Epidermal melanocyte (primary cell): ENCODE measurements at regions not wholly inside any gene's neighbourhood (a gene's known extent, or its start where the extent isn't known, plus 50 kb on each side); places are given as distances from the start of the nearest gene placed in this dataset.
"Not testable (repeated sequence)": the region's sequence is repeated elsewhere in the genome, so short reads cannot be mapped to it uniquely, and the experiment has no call there.

Experiments
- DNase-seq: peaks from one replicate; pipeline ENCODE4 v3.0.0; 2011; ENCODE audit warnings: low spot score; ENCODE audit not compliant: insufficient read length

DNA sequence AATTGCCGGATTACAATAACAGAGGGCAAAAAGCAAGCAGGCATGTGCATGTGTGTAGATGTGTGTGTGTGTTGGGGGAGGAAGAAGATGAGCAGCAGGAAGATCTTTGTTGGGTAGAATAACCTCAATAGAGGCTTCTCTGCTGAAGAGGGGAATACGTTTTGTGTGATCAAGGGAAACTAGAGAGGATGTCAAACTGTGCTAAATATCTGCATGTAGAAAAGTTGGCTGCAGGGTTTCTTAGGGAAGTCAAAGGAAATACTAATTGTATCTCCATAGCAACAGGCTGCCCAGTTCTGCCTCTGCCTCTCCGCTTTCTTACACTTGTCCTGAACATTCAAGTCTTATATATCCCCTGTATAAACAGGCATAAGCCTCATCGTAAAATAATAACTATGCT, 190.1 kb upstream of the RND3 start:
- no peak for DNase-seq

DNA sequence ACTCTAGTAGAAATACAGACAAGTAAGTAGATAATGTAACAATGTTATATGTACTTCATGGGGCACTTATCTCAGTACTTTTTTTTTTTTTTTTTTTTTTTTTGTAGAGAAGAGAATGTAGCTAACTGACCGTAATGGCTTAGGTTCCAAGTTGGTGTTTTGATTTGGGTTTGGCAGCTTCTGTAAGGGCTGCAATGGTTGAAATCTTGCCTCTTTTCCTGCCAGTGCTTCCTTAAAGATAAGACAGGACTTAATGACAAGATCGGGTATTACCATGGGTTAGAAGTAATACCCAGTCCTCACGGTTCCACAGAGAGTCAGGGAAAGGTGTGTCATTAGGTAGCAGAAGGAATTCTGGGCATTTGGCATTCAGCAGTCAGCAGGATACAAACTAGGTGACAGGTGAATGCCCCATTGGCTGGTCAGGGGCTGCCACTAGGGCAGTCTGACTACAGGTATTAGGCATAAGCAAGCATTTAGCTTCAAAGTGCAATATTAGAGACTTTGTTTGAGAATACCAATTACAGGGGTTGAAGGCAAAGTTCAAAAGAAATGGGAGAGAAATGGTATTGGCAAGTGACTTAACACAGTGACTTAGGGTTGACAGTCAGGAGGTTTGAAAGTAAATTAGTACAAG, 189.4 kb upstream of the RND3 start:
- DNase-seq: no peak

DNA sequence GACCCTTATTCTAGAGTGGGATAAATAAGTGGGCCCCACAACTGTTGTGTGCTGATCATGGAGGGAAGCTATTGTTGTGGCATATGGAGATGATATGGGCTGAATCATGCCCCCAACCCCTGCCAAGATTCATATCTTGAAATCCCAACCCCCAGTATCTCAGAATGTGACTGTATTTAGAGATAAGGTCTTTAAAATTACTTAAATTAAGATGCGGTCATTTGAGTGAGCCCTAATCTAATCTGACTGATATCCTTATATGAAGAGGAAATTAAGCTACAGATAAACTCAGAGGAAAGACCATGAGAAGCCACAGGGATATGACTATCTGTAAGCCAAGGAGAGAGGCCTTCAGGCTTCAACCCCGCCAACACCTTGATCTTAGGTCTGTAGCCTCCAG, 188.3 kb upstream of the RND3 start:
- DNase-seq: no peak

DNA sequence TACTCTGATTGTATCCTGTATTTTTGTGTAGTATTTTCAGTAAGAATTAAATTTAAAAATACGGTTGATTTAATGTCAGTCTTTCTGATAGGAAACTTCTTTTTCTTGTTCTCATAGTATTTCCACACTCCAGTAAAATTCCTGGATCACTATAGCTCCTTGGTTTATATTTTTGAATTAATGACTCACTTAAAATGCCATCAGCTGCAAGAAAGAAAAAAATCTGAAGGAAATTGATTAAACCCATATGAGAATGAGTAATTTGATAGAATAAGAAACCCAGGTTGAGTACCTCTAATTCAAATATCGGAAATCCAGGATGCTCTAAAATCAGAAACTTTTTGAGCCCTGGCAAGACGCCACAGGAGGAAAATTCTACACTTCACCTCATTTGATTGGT, 186.8 kb upstream of the RND3 start:
- DNase-seq: no peak

DNA sequence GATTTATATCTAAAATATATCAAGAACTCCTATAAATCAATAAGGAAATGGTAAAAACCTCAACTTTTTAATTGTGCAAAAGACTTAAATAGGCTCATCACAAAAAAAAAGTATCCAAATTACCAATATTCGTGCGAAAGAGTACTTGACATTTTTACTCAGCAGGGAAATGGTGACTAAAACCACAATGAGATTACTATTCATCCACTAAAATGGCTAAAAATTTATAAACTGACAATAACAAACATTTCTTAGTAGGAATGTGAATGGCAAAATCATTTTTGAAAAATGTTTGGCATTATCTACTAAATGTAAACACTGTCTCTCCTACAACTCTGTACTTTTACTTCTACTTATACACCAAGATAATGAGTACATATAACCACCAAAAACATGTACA, 184.8 kb upstream of the RND3 start:
- DNase-seq: no peak

DNA sequence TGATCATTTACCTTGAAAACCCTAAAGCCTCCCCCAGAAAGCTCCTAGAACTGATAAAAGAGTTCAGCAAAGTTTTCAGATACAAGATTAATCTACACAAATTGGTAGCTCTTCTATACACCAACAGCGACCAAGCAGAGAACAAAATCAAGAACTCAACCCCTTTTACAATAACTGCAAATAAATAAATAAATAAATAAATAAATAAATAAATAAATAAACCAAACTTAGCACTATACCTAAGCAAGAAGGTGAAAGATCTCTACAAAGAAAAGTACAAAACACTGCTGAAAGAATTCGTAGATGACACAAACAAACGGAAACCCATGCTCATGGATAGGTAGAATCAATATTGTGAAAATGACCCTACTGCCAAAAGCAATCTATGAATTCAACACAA, 182.0 kb upstream of the RND3 start:
- no peak for DNase-seq

DNA sequence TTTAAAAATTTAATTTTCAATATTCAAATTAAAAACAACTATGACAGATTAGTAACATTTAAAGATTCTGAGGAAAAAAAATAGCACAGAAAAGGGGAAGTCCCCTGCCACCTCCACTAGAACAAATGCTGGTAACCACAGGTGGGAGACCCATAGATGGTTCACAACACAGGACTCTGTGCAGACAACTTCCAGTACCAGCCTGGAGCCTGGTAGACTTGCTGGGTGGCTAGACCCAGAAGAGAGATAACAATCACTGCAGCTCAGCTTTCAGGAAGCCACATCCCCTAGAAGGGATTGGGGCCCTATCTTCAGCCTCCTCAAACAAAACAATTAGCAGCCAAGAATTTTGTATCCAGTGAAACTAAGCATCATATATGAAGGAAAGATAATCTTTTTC, 179.6 kb upstream of the RND3 start:
- not testable (repeated sequence) for DNase-seq

DNA sequence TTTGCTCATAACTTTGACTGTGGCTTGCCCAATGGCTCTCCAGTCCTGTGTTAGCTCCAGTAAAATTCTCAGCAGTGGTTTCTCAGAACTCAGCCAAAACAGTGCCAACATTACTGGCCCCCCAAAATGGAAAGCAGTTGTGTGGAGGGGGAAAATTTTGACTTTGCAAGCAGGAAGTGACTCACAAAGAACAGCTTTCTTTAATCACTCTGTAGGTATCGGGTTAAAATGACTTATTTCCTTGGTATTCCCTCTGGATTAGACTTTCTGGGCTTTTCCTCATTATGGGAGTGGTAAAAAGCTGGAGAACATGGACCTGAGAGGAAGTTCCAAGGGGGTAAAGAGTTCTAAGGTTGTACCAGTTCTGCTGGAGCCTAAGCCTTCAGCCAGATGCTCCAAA, 175.7 kb upstream of the RND3 start:
- peak; percentile 20 for DNase-seq

DNA sequence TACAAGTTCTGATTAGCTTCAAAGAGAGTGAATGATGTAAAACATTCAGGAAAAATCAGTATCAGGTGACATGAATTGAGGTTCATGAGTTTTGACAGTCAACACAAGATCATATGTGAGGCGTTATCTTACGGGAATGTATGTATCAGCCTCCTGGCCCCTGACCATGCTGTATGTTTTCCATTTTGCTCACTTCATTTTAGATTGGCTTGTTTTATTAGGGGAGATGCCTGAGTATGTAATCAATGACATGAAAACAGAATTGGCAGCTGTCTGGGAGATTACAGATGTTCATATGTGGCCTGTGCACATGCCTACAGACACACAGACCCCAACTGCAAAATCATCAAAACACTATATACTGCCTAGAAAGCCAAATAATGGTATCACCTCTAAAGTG, 168.5 kb upstream of the RND3 start:
- DNase-seq: no peak

DNA sequence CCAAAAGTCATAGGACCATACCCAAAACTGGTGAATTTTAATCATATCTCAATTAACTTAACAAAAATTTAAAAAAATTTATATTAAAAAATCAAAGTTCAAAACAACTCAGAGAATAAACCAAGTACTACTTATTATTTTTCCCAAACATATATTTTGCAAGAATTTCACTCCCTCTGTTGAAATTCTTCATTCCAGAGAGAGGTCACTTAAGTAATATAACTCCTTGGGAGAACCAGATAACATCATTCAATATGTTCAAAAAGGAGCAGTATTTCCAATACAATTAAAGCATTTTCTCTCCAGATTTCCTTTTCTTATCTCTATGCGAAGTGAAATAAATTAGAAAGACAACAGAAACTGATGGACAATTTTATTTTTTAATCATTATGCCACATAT, 165.9 kb upstream of the RND3 start:
- no peak for DNase-seq

DNA sequence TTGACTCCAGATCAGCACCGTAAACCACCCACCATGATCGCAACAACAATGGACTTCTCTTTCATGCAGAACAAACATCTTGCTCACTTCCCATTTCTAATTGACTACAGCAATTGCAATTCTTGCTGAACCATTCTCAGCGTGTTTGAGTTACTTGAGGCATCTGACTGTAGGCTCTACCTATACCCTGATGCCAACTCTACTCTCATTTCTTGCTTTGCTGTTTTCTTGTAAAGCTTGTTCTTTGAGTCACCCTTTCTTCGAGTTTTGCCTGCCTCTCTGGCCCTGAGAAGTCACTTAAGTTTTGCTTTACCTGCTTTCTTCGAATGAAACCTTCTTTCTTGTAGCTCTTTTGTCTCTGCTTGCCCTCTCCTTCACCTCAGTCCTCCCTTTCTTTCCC, 160.5 kb upstream of the RND3 start:
- DNase-seq: no peak

DNA sequence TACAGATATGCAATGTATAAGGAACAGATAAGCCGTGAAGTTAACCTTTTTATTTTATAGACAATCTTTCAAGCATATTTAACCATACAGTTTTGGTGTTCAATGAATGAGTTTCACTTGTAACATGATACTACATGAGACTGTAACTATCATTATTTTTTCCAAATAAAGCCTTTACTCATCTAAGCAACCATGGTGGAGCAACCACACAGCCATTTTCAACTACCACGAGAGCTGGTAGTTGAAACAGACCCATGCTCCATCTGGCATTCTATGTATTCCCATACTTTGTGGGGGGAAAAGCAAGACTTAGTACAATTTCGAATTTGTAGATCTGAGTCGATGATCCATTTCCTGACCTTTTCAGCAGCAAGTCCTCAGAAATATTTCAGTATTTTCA, 159.3 kb upstream of the RND3 start:
- DNase-seq: no peak

DNA sequence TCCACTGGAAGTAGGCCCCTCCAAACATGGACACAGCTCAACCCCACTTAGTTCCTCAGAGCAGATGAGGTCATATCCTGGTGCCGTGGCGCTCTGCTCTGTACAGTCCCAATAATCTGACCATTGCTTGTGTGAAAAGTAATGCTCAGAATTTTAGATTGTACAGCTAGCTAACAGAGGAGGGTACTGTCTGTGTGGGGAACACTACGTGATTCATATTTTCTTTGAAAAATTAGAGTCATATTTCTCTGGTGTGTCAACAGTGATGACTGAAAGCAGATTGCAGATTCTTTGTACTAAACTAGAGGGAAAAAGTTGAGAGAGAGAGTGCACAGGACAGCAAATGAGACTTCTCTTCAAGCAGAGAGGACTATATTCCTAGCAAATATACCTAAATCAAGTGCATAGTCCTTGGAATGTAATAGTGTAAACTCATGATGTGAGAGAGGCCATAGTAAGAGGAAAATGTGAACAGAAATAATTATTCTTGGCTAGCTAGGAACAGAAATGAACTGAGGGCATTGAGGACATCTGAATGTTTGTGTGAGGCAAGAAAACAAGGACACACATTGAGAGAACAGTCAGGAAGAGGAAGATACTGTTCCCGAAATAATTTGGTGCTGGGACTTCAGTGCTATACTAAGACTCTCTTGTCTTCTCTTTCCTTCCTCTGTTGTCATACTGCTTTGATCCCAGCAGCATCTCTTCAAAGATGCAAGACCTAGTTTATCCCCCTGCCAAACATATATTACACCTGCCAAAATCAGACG, 157.0 kb upstream of the RND3 start:
- no peak for DNase-seq

DNA sequence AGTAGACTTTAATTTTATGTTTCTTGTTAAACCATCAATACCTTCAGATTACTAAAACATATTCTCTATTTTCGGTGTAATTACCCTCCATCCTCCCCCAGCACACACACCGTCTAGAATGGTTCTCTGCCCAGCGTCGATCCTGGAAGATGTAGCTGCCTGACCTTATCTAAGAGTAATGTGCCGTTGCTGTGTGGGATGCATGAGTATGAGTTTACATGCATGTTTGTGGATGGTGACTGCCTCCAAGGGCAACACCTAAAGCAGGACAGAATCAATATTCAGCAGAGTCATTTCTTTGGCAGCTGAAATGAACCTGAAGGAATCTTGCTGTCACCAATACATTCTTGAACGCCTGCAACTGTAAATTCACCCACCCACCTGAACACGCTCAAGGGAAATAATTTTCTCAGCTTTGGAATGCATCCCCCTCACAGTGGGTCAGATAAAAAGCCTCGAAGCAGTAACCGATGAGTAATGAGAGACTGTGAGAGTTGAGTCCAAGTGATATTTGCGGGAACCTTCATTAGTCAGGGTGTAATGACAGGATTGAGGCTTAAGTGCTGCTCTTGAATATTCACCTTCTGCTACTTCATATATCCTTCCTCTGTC, 155.8 kb upstream of the RND3 start:
- no peak for DNase-seq

DNA sequence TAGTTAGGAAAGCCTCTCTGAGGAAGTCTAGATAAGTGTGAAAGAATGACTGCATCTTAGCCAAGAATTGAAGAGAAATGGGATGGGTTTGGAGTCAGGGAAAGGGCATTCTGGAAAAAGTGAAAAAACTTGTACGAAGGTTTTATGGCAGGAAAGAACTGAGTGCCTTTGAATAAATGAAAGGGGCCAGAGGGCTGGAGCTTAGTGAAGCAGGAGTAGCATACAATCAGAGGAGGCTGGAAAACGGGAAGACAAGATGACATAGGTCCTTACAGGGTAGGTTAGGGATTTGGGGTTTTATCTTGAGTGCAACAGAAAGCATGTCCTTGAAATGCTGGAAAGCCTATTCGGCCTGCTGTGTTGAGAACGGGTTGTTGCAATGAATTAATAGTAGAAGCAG, 152.6 kb upstream of the RND3 start:
- DNase-seq: no peak

DNA sequence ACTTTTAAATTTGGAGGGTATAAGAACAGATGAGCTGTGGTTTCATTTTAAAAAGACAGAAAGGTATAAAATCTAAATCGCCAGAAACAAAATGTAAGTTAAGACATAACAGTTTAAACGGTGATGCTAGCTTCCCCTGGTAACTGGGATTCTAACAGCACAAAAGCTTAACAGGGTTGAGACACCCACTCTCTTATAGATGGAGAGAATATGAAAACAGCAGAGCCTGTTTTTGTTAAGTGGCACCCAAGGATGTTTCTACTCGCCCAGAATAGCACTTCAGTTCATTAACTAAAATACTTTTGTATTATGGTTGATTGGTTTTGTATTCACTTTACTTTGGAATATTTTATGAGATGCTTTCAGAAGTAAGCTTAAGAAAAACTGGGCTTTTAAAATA, 151.9 kb upstream of the RND3 start:
- no peak for DNase-seq

DNA sequence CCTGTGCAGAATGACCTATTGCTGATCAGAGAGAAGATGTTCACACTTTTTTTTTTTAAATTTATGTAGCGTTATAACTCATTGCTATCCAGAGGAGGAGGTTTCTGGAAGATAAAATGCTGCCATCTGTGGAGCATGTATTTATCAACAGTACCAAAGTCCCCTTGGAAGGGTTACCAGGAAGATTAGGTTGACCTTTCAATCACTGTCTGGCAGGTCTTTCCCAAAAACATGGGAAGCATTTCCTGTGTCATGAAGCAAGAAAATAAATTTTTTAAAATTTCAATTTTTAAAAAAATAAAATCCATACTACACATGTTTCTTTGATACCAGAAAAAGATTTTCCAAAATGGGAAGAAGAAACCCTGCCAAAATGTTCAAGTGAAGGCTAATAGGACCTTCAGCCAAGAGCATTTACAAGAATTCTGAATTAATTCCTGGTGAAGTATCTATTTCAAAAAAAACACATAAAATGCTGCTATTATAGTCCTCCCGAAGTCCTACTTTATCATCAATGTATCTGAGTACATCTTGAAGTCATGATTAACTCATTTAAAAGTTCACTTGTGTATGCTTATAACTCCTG, 143.9 kb upstream of the RND3 start:
- no peak for DNase-seq

DNA sequence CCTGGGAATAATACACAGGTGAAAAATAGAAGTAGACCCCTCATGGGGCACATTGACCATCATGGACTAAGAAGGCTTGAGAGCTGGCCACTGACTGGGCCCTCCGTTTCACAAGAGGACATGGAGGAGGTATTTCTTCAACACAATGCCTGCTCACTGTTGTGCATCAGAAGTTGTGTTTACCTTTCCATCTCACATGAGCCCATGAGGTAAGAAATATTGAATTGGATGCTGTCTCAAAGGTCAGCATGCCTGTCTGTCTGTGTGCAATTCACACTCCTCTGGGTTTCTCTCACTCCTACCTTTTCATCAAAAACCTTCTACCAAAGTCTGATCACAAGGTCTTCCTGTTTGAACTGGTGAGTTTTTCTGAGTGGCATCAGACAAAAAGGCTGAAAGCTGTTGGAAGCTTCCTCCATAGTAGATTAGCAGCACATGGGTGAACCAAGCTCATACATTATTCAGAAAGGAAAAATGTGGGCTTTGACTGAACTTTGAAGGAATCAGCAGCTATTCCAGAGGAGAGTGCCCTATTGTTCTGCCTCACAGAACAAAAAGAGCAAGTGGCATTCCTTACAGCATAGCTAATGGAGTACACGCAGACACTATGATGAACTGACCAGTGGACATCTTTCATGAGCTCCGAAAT, 143.2 kb upstream of the RND3 start:
- DNase-seq: no peak

DNA sequence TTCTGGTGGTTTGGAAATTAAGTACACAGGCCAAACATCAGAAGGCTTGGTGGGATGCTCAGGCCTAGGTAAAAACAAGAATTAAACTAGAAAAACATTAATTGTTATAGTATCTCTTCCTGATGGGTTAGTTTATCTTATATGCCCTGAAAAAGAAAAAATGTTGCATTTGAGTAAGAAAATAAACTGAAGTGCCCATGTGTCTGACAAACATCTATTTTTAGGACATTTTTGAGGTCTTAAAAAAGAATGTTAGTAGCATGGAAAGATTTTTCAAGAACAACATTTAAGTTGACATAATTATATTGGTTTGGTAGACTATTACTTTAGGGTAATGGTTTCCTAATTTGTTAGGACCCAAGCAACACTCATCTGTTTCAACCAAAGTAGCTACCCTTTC, 140.1 kb upstream of the RND3 start:
- DNase-seq: no peak

DNA sequence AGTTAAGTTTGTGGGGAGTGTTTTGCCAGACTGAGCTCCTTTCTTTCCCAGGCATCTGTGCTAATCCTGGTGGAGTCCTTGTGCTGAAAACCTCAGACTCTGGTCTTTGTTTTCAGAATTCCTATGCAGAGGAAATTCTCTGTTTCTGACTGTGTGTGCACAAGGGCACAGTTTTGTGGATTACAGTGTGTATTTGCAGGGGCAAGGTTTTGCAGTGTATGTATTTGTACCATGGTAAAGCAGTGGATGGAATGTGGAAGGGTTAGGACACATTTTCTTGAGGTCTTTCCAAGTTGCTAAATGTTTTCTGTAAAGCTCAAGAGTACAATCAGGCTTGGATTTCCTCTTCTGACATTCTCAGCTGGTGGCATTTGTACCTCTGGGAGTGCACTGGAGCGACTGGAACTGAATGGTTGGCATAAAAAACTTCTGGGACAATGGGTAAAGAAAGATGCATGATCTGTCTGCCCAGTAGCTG, 139.5 kb upstream of the RND3 start:
- DNase-seq: no peak

DNA sequence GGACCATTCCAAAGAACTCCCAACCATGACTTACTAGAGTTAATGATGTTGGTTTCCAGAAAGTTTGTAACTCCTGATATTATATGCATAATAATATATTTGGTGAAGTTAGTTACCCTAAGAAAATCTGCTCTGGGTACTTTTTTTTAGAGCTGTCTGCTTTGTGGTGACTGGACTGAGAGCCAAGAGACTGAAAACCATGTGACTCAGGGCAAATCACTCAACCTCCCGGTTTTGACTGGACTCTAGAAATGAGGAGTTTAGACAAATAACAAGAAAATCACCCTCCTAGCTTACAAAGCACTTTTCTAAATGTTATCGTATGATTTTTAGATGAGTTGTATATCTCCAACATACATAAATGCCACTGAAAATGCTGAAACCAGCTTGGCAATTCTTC, 138.3 kb upstream of the RND3 start:
- DNase-seq: no peak

DNA sequence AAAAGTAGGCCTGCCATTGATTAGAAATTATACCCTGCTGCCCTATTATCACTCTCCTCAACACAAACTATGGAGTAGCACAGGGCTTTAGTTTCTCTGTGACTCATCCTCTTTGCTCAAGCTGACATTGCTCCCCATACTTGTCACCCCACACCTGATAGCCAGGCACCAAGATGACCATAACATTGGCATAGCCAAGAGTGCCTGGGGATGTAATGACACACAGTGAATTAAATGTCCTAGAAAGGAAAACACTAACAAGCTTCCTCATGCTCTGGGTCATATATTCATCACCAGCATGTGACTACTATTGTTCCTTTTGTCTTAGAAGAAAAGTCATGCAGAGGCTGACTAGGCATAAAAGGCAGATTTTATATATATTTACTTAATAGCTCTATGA, 137.8 kb upstream of the RND3 start:
- DNase-seq: no peak
